ENCODE measurements at regions not wholly inside any gene's neighbourhood (a gene's known extent, or its start where the extent isn't known, plus 50 kb on each side); places are given as distances from the start of the nearest gene placed in this dataset.

GRCh38 chr11:34730544-34731295 lies 109.8 kb downstream of the EHF start:
- TF ChIP-seq, protein P1, sequence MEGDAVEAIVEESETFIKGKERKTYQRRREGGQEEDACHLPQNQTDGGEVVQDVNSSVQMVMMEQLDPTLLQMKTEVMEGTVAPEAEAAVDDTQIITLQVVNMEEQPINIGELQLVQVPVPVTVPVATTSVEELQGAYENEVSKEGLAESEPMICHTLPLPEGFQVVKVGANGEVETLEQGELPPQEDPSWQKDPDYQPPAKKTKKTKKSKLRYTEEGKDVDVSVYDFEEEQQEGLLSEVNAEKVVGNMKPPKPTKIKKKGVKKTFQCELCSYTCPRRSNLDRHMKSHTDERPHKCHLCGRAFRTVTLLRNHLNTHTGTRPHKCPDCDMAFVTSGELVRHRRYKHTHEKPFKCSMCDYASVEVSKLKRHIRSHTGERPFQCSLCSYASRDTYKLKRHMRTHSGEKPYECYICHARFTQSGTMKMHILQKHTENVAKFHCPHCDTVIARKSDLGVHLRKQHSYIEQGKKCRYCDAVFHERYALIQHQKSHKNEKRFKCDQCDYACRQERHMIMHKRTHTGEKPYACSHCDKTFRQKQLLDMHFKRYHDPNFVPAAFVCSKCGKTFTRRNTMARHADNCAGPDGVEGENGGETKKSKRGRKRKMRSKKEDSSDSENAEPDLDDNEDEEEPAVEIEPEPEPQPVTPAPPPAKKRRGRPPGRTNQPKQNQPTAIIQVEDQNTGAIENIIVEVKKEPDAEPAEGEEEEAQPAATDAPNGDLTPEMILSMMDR (conservative IDR thresholded peaks at IDR 0.05 in 1 of 2, IDR thresholded peaks at IDR 0.05 in 1 of 2; ENCODE audit: extremely low read depth in 1 of 2, insufficient read depth in 1 of 2, low read depth in 1 of 2, low read length in 2 of 2), result no peak
- no peak for TF ChIP-seq EZH2 (IDR thresholded peaks at IDR 0.05; ENCODE audit: borderline replicate concordance, low read length)
